ENCODE measurements at regions not wholly inside any gene's neighbourhood (a gene's known extent, or its start where the extent isn't known, plus 50 kb on each side); places are given as distances from the start of the nearest gene placed in this dataset.
"Not testable (repeated sequence)": the region's sequence is repeated elsewhere in the genome, so short reads cannot be mapped to it uniquely, and the experiment has no call there.

DNA sequence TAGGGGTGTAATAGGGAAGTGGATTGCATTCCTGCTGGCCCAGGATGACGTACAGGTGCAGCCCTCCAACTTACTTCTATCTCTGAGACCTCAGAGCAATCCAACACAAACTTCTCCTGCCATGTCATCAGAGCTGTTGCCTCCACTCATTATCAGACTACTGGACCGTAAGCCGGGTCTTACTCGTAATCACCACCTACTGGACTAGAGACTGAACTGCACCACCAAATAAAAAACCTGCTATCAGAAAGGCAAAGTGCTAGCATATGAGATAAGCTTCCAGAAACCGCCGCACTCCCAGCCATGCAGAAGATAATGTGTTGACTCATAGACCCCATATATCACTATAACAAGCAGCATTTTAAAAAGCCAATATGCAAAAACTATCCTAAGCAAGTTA is 102.0 kb downstream of the SLITRK1 start:
- no peak for TF ChIP-seq CTCF (IDR thresholded peaks at IDR 0.05)
- Histone ChIP-seq H3K4me3 (no peak overlapping the region), H3K4me1 (ENCODE audit: low read depth) (no peaks in the 10 kb centered on the region), H3K36me3 (ENCODE audit: low read depth) (no peaks in the 10 kb centered on the region), H3K9me3 (peaks cover 33% of the 10 kb centered on the region)
- intact Hi-C loops (cut with DNase I, micrococcal nuclease) = no loop called here
- DNase-seq (no peak), ATAC-seq (no peak)

- ATAC-seq = no peak
- H3K9me3 ChIP-seq = peaks cover 41% of the 10 kb centered on the region
- no peak overlapping the region for H3K4me3 ChIP-seq
- DNase-seq = no peak
- TF ChIP-seq CTCF (IDR thresholded peaks at IDR 0.05) = no peak
- intact Hi-C loops (cut with DNase I, micrococcal nuclease) = no loop called here
- H3K36me3 ChIP-seq (ENCODE audit: low read depth) = no peaks in the 10 kb centered on the region
- H3K4me1 ChIP-seq (ENCODE audit: low read depth) = no peaks in the 10 kb centered on the region
Measured at GRCh38 chr13:83773961-83774360, 108.3 kb downstream of the SLITRK1 start.

DNA sequence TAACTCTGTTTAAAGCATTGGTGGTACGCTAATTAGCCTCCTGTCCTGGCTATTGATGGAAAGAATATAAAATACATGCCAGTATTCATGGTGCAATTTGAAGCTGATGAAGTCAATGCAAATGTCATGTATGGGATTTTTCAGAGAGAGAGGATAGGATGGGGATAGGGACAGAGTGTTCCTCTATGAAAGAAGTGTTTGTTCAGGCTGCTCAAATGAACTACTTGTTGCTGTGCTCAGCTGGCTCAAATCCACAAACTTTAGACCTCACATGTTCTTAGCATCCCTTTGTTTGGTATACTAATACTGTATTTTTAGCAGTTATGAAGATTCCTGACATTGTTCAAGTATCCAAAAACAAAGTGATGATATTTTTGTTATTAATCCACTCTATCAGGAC is 116.5 kb downstream of the SLITRK1 start:
- DNase-seq (no peak), ATAC-seq (no peak)
- TF ChIP-seq CTCF (IDR thresholded peaks at IDR 0.05) = no peak
- Histone ChIP-seq H3K9me3 (peaks cover 33% of the 10 kb centered on the region), H3K4me1 (ENCODE audit: low read depth) (no peaks in the 10 kb centered on the region), H3K36me3 (ENCODE audit: low read depth) (no peaks in the 10 kb centered on the region), H3K4me3 (no peak overlapping the region)
- intact Hi-C loops (cut with DNase I, micrococcal nuclease) = no loop called here

DNA sequence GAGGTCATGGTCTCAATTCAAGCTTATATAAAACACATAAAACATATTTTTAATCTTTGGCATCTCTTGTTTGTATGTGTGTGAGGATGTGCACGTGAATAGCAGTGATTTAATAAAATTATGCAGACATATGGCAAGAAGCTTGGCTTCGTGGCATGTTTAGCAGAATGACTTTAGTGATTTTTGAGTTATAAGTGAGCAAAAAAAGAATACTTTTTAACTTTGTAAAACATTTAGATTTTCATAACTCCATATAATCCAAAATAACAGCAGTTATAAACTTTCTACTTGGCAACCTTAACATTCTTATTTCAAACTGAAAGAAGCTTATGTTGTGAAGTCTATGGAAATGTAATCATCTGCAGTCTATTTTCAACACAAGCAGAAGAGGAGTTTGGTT is 120.6 kb downstream of the SLITRK1 start:
- TF ChIP-seq CTCF (IDR thresholded peaks at IDR 0.05) = no peak
- H3K36me3 ChIP-seq (ENCODE audit: low read depth) = no peaks in the 10 kb centered on the region
- DNase-seq = no peak
- H3K4me3 ChIP-seq = no peak overlapping the region
- intact Hi-C loops (cut with DNase I, micrococcal nuclease) = no loop called here
- H3K4me1 ChIP-seq (ENCODE audit: low read depth) = no peaks in the 10 kb centered on the region
- H3K9me3 ChIP-seq = peaks cover 35% of the 10 kb centered on the region
- ATAC-seq = no peak

DNA sequence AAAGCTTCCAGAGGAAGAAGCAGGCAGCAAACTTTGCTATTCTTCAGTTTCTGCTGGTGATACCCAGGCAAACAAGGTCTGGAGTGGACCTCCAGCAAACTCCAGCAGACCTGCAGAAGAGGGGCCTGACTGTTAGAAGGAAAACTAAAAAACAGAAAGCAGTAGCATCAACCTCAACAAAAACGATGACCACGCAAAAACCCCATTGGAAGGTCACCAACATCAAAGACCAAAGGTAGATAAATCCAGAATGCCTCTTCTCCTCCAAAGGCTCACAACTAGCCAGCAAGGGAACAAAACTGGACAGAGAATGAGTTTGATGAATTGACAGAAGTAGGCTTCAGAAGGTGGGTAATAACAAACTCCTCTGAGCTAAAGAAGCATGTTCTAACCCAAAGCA is 127.1 kb downstream of the SLITRK1 start:
- H3K4me3 ChIP-seq; DNase-seq; H3K36me3 ChIP-seq (ENCODE audit: low read depth); intact Hi-C loops (cut with DNase I, micrococcal nuclease); ATAC-seq; H3K4me1 ChIP-seq (ENCODE audit: low read depth): not testable (repeated sequence)
- peaks cover 65% of the 10 kb centered on the region for H3K9me3 ChIP-seq

- intact Hi-C loops (cut with DNase I, micrococcal nuclease) = no loop called here
- Histone ChIP-seq H3K36me3 (ENCODE audit: low read depth) (no peaks in the 10 kb centered on the region), H3K4me3 (no peak overlapping the region), H3K9me3 (peaks cover 68% of the 10 kb centered on the region), H3K4me1 (ENCODE audit: low read depth) (no peaks in the 10 kb centered on the region)
- no peak for ATAC-seq
- no peak for DNase-seq
- no peak for TF ChIP-seq CTCF (IDR thresholded peaks at IDR 0.05)
Measured at GRCh38 chr13:83753912-83754624, 128.2 kb downstream of the SLITRK1 start.

Data from mucosa of descending colon (tissue), 3 donors.